Astrocyte of the hippocampus (primary cell): ENCODE measurements at regions not wholly inside any gene's neighbourhood (a gene's known extent, or its start where the extent isn't known, plus 50 kb on each side); places are given as distances from the start of the nearest gene placed in this dataset.

Source experiments
- DNase-seq: peaks from one replicate; pipeline ENCODE4 v3.0.0; 2011; ENCODE audit warnings: low read depth, low spot score

DNA sequence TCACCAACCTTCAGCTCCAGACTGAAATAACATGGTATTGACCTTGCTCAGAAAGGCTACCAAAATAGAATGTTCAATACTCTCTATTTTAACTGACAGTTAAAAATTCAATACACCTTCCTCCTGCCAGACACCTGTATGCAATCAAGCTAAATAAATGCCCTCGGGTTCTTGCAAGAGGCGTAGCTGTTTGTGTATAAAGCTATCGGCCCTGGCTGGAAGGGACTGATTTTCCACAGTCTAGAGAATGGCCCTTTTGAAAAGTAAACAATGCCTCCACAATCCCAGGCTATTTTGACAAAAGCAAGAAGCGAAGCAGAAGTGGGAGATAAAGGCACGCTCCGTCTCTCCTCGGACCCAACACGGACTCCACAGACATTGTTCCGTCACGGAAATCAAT, 791.2 kb downstream of the BRD1 start:
- DNase-seq, result no peak

- DNase-seq, result no peak
Measured at GRCh38 chr22:49035818-49036457, 791.7 kb downstream of the BRD1 start.

GRCh38 chr22:49034836-49035817, 792.5 kb downstream of the BRD1 start:
- DNase-seq, result no peak

DNA sequence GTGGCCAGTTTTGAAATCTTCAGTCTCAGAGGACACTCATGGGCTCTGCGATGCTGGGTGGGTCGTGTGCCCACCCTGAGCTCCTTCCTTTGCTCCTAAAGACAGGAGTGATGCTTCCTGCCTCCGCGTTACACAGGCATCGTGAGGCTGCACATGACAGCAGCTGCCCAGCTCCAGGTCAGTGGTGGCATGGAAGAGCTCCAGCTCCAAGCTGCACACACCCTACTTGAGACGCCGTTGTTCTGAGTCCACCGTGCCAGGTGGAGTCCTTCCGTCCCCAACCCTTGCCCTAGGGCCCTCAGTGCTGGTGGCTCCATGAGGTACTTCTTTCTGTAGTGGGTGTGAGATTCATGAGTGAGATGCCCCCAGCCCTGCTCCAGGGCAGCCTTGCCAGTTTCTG, 794.1 kb downstream of the BRD1 start:
- DNase-seq, result no peak

DNA sequence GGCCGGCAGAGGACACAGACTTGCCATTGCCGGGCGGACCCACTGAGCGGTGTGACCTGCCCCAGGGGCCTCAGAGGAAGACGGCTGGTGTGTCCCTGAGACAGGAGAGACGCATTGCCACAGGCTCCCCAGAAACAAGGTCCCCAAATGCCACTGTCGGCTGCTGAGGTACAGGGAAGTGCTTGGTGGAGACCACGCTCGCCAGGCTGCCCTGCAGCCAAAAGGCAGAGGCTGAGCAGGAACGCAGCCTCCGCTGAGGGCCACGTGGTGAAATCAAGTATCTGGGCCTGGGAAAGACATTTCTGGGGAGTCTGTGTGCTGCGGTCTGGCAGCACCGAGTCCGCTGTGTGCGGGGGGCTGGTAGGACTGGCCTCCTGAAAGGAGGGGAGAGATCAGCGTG, 794.9 kb downstream of the BRD1 start:
- DNase-seq, result no peak

DNA sequence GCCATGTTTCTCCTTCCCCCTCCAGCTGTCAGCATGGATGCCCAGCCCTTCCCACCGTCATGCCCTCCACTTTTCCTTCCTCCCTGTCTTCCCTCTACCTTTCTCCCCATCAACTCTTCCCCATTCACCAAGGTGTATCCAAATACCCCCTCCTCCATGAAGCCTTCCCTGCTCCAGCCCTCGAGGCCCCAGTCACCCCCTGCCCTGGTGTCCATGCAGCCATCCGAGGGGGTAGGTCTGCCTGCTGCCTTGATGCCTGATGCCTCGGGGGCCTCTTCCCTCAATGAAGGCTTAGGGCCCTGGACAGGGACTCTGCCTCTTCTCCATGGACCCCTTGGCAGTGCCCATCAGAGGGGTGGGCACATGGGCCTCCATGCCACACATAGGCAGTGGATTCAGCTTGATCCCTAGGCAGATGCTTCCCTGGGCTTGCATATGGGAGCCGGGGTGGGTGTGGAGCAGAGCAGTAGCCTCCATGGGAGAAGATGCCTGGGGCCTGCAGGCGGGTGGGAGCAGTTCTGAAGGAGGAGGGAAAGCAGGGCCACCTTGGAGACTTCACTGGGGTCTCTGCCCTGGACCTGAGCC, 795.8 kb downstream of the BRD1 start:
- DNase-seq, result no peak

GRCh38 chr22:49028111-49028510, 799.6 kb downstream of the BRD1 start:
- DNase-seq, result no peak

DNA sequence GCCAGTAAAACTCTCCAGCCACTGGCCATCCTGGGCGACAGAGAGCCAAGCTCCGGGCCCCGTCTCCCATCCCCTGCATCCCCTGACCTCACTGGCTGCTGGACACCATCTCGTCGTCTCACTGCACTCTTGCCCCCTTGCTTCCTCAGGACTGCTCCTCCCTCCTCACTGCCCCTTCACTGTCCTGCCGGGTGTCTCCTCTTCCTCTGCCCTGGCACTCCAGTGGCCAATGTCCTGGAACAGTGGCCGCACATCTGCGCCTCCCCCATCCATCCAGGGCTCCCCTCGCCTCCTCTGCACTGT, 800.4 kb downstream of the BRD1 start:
- no peak for DNase-seq

DNA sequence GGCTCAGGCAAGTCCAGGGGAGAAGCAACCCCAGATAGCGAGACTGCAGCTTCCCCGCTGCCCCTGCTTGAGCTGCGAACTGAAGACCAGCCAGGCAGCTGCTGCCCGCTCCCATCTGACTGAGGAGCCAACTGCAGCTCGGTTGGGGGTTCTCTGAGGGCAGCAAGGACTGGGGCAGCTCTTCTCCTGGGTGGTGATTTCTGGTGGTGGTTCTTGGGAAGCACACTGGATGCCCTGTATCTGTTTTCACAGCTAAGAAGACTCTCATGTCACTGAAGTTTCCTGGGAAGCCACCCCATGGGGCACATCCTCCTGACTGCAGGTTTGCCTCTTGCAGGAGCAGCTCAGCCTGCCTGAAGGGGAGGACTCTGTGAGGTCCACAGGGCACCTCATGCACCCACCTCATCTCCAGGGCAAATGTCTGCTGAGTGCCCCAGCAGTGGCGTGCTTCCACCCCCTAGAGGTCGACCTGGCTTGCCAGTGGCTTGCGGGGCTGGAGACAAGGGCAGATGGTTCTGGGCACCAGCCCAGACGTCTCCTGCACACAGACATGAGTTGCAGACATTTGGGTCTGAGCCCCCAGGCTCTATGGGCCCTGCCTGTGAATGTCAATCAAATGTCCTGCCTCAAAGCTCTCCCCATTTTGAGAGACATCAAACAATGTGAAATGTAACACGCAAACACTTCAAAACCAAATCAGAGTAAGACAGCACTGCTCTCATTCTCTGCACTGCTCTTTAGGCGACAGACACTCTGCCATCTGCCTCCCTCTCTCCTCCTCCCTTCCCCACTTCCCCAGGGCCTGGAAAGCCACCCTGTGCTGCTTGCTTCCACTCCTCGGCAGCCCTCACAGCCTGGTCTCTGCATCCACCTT, 800.9 kb downstream of the BRD1 start:
- DNase-seq, result no peak

- no peak for DNase-seq
Measured at GRCh38 chr22:49025791-49026493, 801.7 kb downstream of the BRD1 start.

DNA sequence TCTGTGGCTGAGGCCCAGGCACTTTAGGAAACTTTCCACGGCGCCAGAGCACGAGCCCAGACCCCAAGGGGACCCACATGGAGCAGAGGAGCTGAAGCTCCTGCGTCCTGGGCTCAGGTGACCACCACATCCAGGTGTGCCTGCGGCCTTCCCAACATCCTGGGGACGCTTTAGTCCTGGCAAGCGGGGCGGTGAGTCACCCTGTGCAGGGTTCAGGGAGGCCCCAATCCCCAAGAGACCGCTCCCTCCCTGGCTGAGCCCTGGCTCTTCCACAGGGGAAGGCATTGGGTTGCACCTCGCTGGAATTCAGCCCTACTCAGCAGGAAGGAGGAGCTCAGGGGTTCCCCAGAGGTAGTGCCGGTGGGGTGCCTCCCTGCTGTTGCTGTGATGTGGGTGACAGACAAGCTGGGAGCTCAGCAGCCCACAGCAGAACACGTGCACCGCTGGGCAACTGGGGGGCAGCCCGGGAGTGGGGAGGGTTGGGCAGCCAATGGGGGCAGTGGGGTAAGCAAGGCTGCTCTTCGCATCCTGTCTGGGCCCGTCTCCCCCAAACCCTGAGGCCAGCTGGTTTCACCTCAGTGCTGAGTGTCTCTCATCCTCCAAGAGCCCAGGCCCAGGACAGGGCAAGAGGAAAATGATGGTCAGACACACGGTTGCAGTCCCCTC, 802.8 kb downstream of the BRD1 start:
- DNase-seq, result no peak

DNA sequence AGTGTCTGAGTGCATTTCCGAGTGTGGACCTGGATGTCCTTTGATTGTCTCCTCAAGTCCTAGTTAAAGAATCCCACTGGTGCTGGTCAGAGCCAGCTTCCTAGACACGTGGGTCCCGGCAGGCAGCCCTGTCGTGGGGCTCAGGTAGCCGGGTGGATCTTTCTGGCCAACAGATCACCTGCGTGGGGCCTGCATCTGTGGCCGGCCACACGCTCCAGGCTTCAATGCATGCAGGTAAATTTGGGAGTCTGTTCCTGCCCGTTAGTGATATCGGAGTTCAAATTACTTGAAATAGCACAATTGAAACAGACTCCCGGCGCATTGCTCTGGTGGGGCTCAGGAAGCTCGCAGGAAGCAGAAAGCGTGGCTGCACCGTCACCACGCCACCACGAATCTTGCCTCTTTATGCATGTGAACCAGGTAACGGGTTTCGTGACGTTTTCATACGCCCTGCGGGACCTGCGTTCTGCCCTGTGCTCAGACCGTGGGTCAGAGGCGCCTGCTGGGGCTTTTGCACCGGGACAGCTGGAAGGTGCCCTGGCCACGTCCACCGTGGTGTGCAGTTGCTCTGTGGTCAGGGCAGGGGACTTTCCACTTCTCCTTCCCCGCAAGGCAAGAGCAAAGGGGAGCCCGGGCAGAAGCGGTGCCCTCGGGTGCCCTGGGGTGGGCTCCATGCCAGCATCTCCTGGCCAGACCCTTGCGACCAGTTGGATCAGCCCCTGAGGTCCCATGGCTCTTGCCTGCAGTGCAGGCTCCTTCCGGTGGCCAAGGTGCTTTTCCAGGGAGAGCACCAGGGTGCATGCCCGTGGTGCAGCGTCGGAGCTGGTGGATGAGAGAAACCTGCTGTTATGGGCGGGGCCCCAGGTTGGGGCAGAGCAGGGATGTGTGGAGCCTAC, 803.5 kb downstream of the BRD1 start:
- DNase-seq, result no peak

DNA sequence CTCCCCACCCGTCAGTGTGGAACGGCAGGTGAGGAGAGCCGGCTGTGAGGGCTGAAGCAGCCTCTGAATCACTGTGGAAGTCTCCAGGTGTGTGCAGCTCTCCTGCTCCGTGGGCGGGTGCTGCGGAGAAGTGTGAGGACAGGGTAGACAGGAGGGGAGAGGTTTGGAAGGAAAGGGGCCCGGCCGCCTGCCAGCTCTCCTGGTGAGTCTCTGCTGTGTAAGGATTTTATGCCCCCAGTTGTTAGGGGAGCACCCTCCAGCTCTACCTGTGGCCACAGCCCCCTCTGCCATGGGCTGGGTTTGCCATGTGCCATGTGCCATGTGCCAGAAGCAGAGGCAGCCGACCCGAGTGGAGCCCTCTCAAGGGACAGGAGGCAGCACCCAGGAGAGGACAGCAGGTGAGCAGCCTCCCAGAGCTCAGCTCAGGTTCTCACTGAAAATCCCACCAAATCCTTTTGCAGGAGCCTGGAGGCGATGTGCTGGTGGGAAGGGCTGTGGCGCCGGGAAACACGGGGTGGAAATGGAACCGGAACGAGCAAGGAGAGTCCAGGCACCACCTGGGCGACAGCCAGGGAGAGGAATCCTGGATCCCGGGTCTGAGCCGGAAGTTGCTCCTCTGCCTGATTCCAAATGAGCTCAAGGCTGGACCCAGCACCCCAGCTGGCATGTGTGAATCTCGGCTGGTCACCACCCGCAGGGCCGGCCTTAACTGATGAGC, 804.4 kb downstream of the BRD1 start:
- no peak for DNase-seq

- DNase-seq, result no peak
Measured at GRCh38 chr22:49022816-49023160, 804.9 kb downstream of the BRD1 start.

GRCh38 chr22:49021926-49022815, 805.5 kb downstream of the BRD1 start:
- DNase-seq, result no peak

GRCh38 chr22:49021131-49021925, 806.3 kb downstream of the BRD1 start:
- no peak for DNase-seq
